MM.1S (cell line): ENCODE measurements at regions not wholly inside any gene's neighbourhood (a gene's known extent, or its start where the extent isn't known, plus 50 kb on each side); places are given as distances from the start of the nearest gene placed in this dataset.
"Not testable (repeated sequence)": the region's sequence is repeated elsewhere in the genome, so short reads cannot be mapped to it uniquely, and the experiment has no call there.

Source experiments
- DNase-seq: peaks from one replicate; pipeline ENCODE4 v3.0.0-alpha.2; 2015
- H2AFZ ChIP-seq: fragments of 300-600 bp; sonication (generic); 2 replicates; pipeline ENCODE4 v1.6.0; 2016; ENCODE audit warnings: antibody characterized with exemption, low read length
- H3F3A ChIP-seq: fragments of 300-600 bp; sonication (generic); 2 replicates; pipeline ENCODE4 v1.6.1; 2016; ENCODE audit warnings: mild to moderate bottlenecking, antibody characterized with exemption, low read length, moderate library complexity, mixed read lengths; ENCODE audit not compliant: insufficient read depth
- H3K27ac ChIP-seq: fragments of 300-600 bp; sonication (generic); 2 replicates; pipeline ENCODE4 v1.5.1; 2016; ENCODE audit warnings: mild to moderate bottlenecking, low read length
- H3K27me3 ChIP-seq: fragments of 300-600 bp; sonication (generic); replicated peaks from 2 replicates; pipeline ENCODE4 v1.6.0; 2016; ENCODE audit warnings: low read length; ENCODE audit not compliant: insufficient read depth
- H3K36me3 ChIP-seq: fragments of 300-600 bp; sonication (generic); replicated peaks from 2 replicates; pipeline ENCODE4 v1.6.1; 2016; ENCODE audit warnings: mild to moderate bottlenecking, low read length, mixed read lengths; ENCODE audit not compliant: insufficient read depth
- H3K4me1 ChIP-seq: fragments of 300-600 bp; sonication (generic); 2 replicates; pipeline ENCODE4 v1.6.1; 2016; ENCODE audit warnings: low read length, mixed read lengths
- H3K4me2 ChIP-seq: fragments of 300-600 bp; sonication (generic); 2 replicates; pipeline ENCODE4 v1.6.0; 2016; ENCODE audit warnings: low read depth, low read length
- H3K4me3 ChIP-seq: fragments of 300-600 bp; sonication (generic); 2 replicates; pipeline ENCODE4 v1.5.1; 2016; ENCODE audit warnings: low read length, mixed read lengths
- H3K79me2 ChIP-seq: fragments of 300-600 bp; sonication (generic); 2 replicates; pipeline ENCODE4 v1.6.1; 2016; ENCODE audit warnings: mixed run types, low read length, mixed read lengths
- H3K9ac ChIP-seq: fragments of 300-600 bp; sonication (generic); 2 replicates; pipeline ENCODE4 v1.6.1; 2016; ENCODE audit warnings: low read length, mixed read lengths
- H3K9me2 ChIP-seq: fragments of 300-600 bp; sonication (generic); replicated peaks from 2 replicates; pipeline ENCODE4 v1.6.1; 2016; ENCODE audit warnings: mild to moderate bottlenecking, low read length, mixed read lengths; ENCODE audit not compliant: insufficient read depth
- H3K9me3 ChIP-seq: fragments of 300-600 bp; sonication (generic); replicated peaks from 2 replicates; pipeline ENCODE4 v1.6.1; 2016; ENCODE audit warnings: mild to moderate bottlenecking, low read length, mixed read lengths; ENCODE audit not compliant: insufficient read depth
- H4K20me1 ChIP-seq: fragments of 300-600 bp; sonication (generic); 2 replicates; pipeline ENCODE4 v1.6.1; 2016; ENCODE audit warnings: mild to moderate bottlenecking, low read length, moderate library complexity, mixed read lengths; ENCODE audit not compliant: insufficient read depth
- EZH2 ChIP-seq: fragments of 300-600 bp; sonication (generic); optimal IDR thresholded peaks from 2 replicates; pipeline ENCODE3; 2017; ENCODE audit warnings: low read depth, mild to moderate bottlenecking, antibody characterized with exemption, low read length, mixed read lengths
- EZH2phosphoT487 ChIP-seq: fragments of 300-600 bp; sonication (generic); IDR thresholded peaks from 2 replicates; pipeline ENCODE4 v1.6.1; 2018; ENCODE audit warnings: antibody characterized with exemption, low read length
- TF ChIP-seq, protein P1 (sequence below): fragments of 300-600 bp; sonication (generic); IDR thresholded peaks from 2 replicates; pipeline ENCODE4 v1.5.1; 2016; ENCODE audit warnings: antibody characterized with exemption, low read length, mixed read lengths

DNA sequence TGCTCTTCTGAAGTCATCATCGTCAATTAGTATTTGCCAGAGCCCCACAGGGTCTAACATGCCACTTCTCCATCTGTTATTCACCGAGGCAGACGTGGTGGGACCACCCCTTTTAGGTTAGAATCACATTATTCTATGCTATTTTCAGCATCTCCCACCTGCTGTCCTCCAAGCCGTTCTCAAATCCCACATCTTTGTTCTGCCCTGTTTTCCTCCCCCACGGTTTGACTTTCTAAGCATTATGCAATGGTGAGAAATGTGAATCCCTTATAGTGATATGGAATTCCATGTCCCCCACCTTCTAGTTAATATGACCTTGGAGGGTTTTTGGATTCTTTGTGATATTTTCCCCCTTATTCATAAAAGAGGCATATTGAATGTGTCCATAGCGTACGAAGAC, 634.1 kb upstream of the RBFOX1 start:
- no peak overlapping the region for H3K4me3 ChIP-seq
- no peak overlapping the region for H2AFZ ChIP-seq
- H3K4me2 ChIP-seq = no peak overlapping the region
- H3K4me1 ChIP-seq = no peaks in the 10 kb centered on the region
- TF ChIP-seq EZH2 = no peak
- TF ChIP-seq, protein P1, sequence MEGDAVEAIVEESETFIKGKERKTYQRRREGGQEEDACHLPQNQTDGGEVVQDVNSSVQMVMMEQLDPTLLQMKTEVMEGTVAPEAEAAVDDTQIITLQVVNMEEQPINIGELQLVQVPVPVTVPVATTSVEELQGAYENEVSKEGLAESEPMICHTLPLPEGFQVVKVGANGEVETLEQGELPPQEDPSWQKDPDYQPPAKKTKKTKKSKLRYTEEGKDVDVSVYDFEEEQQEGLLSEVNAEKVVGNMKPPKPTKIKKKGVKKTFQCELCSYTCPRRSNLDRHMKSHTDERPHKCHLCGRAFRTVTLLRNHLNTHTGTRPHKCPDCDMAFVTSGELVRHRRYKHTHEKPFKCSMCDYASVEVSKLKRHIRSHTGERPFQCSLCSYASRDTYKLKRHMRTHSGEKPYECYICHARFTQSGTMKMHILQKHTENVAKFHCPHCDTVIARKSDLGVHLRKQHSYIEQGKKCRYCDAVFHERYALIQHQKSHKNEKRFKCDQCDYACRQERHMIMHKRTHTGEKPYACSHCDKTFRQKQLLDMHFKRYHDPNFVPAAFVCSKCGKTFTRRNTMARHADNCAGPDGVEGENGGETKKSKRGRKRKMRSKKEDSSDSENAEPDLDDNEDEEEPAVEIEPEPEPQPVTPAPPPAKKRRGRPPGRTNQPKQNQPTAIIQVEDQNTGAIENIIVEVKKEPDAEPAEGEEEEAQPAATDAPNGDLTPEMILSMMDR = no peak
- no peak for TF ChIP-seq EZH2phosphoT487
- no peaks in the 10 kb centered on the region for H3K79me2 ChIP-seq
- H3F3A ChIP-seq = no peaks in the 10 kb centered on the region
- H3K9ac ChIP-seq = no peak overlapping the region
- H3K27ac ChIP-seq = no peak overlapping the region
- no peaks in the 10 kb centered on the region for H3K36me3 ChIP-seq
- no peaks in the 10 kb centered on the region for H3K9me3 ChIP-seq
- DNase-seq = no peak
- no peaks in the 10 kb centered on the region for H4K20me1 ChIP-seq
- no peaks in the 10 kb centered on the region for H3K27me3 ChIP-seq
- no peaks in the 10 kb centered on the region for H3K9me2 ChIP-seq

DNA sequence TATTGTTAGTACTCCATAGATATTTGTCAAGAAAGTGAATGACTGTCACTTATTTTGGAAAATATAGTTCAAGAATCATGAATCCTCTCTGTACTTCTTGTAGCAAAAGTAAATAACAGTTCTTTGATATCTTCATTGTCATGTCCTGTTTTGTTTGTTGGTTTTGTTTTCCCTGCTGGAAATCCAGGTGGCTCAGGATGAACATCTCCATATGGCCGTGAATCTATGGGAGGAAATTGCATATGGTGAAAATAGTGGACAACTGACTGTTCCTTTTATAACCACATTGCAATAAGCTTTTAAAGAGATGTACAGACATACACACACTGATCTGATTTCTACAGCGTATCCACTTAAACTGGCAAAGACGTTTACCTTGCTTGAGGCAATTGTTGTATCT, 637.0 kb upstream of the RBFOX1 start:
- Histone ChIP-seq H3K4me3 (no peak overlapping the region), H3K27me3 (no peaks in the 10 kb centered on the region), H3K27ac (no peak overlapping the region), H3K4me2 (no peak overlapping the region), H3F3A (no peaks in the 10 kb centered on the region), H3K9me3 (no peaks in the 10 kb centered on the region), H2AFZ (no peak overlapping the region), H3K9me2 (no peaks in the 10 kb centered on the region), H3K79me2 (no peaks in the 10 kb centered on the region), H3K36me3 (no peaks in the 10 kb centered on the region), H3K9ac (no peak overlapping the region), H3K4me1 (no peaks in the 10 kb centered on the region), H4K20me1 (no peaks in the 10 kb centered on the region)
- TF ChIP-seq, protein P1 = no peak
- TF ChIP-seq EZH2 = no peak
- no peak for TF ChIP-seq EZH2phosphoT487
- no peak for DNase-seq

DNA sequence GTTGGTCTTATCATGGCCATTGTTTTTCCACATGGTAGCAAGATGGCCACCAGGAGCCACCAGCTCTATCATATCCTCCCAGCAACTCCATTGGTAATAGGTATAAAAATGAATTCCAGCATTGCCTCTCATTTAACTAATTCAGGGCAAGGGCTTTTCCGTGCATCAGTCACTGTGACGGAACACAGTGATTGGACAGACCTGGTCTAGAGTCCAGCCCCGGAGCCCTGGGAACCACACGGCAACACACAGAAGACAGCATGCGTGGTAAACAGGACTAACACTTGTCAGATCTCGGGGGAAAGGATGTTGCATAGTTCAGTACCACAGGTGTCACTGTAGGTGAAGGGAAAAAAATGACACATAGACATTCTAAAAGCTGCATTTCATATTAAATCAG, 638.0 kb upstream of the RBFOX1 start:
- Histone ChIP-seq H3K4me1 (no peaks in the 10 kb centered on the region), H3K27ac (no peak overlapping the region), H3K4me2 (no peak overlapping the region), H3K9me3 (no peaks in the 10 kb centered on the region), H2AFZ (no peak overlapping the region), H3K9ac (no peak overlapping the region), H3K27me3 (no peaks in the 10 kb centered on the region), H3F3A (no peaks in the 10 kb centered on the region), H4K20me1 (no peaks in the 10 kb centered on the region), H3K79me2 (no peaks in the 10 kb centered on the region), H3K4me3 (no peak overlapping the region), H3K36me3 (no peaks in the 10 kb centered on the region), H3K9me2 (no peaks in the 10 kb centered on the region)
- TF ChIP-seq EZH2phosphoT487 (no peak), EZH2 (no peak)
- TF ChIP-seq, protein P1 = no peak
- no peak for DNase-seq

DNA sequence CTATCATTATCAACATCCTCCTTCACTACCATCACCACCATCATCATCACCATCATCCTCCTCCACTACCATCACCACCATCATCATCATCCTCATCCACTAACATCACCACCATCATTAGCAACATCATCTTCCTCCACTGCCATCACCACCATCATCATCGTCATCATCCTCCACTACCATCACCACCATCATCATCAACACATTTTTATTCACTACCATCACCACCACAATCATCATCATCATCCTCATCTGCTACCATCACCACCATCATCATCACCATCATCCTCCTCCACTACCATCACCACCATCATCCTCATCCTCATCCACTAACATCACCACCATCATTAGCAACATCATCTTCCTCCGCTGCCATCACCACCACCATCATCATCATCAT, 639.2 kb upstream of the RBFOX1 start:
- H3K27me3 ChIP-seq, H3K9ac ChIP-seq, H3K79me2 ChIP-seq, H3K27ac ChIP-seq, H3K9me2 ChIP-seq, H3K4me1 ChIP-seq, H3K36me3 ChIP-seq, H3K9me3 ChIP-seq, H3K4me3 ChIP-seq, H2AFZ ChIP-seq, H3K4me2 ChIP-seq, H4K20me1 ChIP-seq, DNase-seq, H3F3A ChIP-seq: not testable (repeated sequence)
